Upper lobe of left lung (tissue), 6 donors: ENCODE measurements at regions not wholly inside any gene's neighbourhood (a gene's known extent, or its start where the extent isn't known, plus 50 kb on each side); places are given as distances from the start of the nearest gene placed in this dataset.

Source experiments
- ATAC-seq, 2 donors: fragments of 200-7000 bp; cut with Tn5 transposase; one replicate each; pipeline ENCODE4 v1.9.1; 2022; ENCODE audit warnings: mild to moderate bottlenecking in 2 of 2, moderate library complexity in 2 of 2; ENCODE audit not compliant: low FRiP score in 2 of 2
- DNase-seq, 2 donors: peaks; one replicate each; pipeline ENCODE4 v3.0.0-alpha.2; 2019 to 2020
- H3K27ac ChIP-seq, 4 donors: fragments of 200-600 bp; sonication (generic); one replicate each; pipeline ENCODE4 v1.5.1; 2016 to 2019
- H3K27me3 ChIP-seq, 4 donors: fragments of 200-600 bp; sonication (generic); one replicate each; pipeline ENCODE4 v1.5.1; 2017 to 2019
- H3K36me3 ChIP-seq, 4 donors: fragments of 200-600 bp; sonication (generic); one replicate each; pipeline ENCODE4 v1.5.1; 2016 to 2019
- H3K4me1 ChIP-seq, 4 donors: fragments of 200-600 bp; sonication (generic); one replicate each; pipeline ENCODE4 v1.5.1; 2018 to 2019
- H3K4me3 ChIP-seq, 4 donors: fragments of 200-600 bp; sonication (generic); one replicate each; pipeline ENCODE4 v1.5.1; 2017 to 2019; ENCODE audit warnings: mild to moderate bottlenecking in 2 of 4, moderate library complexity in 1 of 4
- H3K9me3 ChIP-seq, 4 donors: fragments of 200-600 bp; sonication (generic); one replicate each; pipeline ENCODE4 v1.5.1; 2018 to 2019
- CTCF ChIP-seq, 6 experiments: fragments of 450-650 bp in 4 of 6; fragments of 200-600 bp in 2 of 6; sonication (generic) in 2 of 6; IDR thresholded peaks; one replicate each; pipeline ENCODE4 v1.5.1; 2016 to 2019; ENCODE audit warnings: antibody characterized with exemption in 6 of 6
- EP300 ChIP-seq, 4 donors: sonication (generic); formaldehyde crosslinking; IDR thresholded peaks; one replicate each; pipeline ENCODE4 v1.5.1; 2017; ENCODE audit warnings: antibody characterized with exemption in 4 of 4, control low read depth in 2 of 4
- POLR2A ChIP-seq, 4 donors: fragments of 450-650 bp; IDR thresholded peaks; one replicate each; pipeline ENCODE4 v1.5.1; 2016 to 2017; ENCODE audit warnings: antibody characterized with exemption in 4 of 4, mild to moderate bottlenecking in 2 of 4
- POLR2AphosphoS5 ChIP-seq, 2 donors: sonication (generic); formaldehyde crosslinking; IDR thresholded peaks; one replicate each; pipeline ENCODE4 v1.5.1; 2017; ENCODE audit warnings: antibody characterized with exemption in 2 of 2
- WGBS, 2 donors: methylation state at CpG; one replicate each; pipeline ENCODE4 v1.1.5; 2017 to 2018; 5-methylcytosine and 5-hydroxymethylcytosine counted together
- donor health status: DM: no; HTN: no; CAD: no; lungs with moderate emphysema.
- donor health status: DM: no; HTN: yes; CAD: no; lungs with severe emphysema.

GRCh38 chr12:113571713-113572112 lies 100.0 kb upstream of the LHX5 start:
- no peak for DNase-seq

GRCh38 chr12:113569806-113570205 lies 98.1 kb upstream of the LHX5 start:
- WGBS, 2 donors: 56 to 60% methylated on average over 12 to 16 of the region's 17 CpGs
- no peaks in the 10 kb centered on the region for H3K9me3 ChIP-seq
- no peak overlapping the region for H3K4me3 ChIP-seq
- TF ChIP-seq EP300 (IDR thresholded peaks at IDR 0.05) (no peak), CTCF (IDR thresholded peaks at IDR 0.05) (no peak), POLR2AphosphoS5 (IDR thresholded peaks at IDR 0.05) (no peak), POLR2A (IDR thresholded peaks at IDR 0.05) (no peak)
- ATAC-seq: no peak
- H3K36me3 ChIP-seq: no peaks in the 10 kb centered on the region
- H3K4me1 ChIP-seq: no peaks in the 10 kb centered on the region
- H3K27me3 ChIP-seq: no peaks in the 10 kb centered on the region
- DNase-seq: peak in 1 of 2 donors; percentile 56
- no peak overlapping the region for H3K27ac ChIP-seq

More at GRCh38 chr12:113571713-113572112, 100.0 kb upstream of the LHX5 start:
- no peaks in the 10 kb centered on the region for H3K9me3 ChIP-seq
- no peaks in the 10 kb centered on the region for H3K4me1 ChIP-seq
- no peak overlapping the region for H3K4me3 ChIP-seq
- no peak for TF ChIP-seq EP300 (IDR thresholded peaks at IDR 0.05)
- TF ChIP-seq POLR2A (IDR thresholded peaks at IDR 0.05): no peak
- TF ChIP-seq CTCF (IDR thresholded peaks at IDR 0.05): no peak
- no peak for TF ChIP-seq POLR2AphosphoS5 (IDR thresholded peaks at IDR 0.05)
- WGBS, 2 donors: 67 to 73% methylated on average over 3 of the region's 3 CpGs
- no peaks in the 10 kb centered on the region for H3K36me3 ChIP-seq
- ATAC-seq: no peak
- no peaks in the 10 kb centered on the region for H3K27me3 ChIP-seq
- no peak overlapping the region for H3K27ac ChIP-seq

GRCh38 chr12:113568021-113568420 lies 96.3 kb upstream of the LHX5 start:
- TF ChIP-seq POLR2A (IDR thresholded peaks at IDR 0.05): no peak
- no peak overlapping the region for H3K27ac ChIP-seq
- H3K4me3 ChIP-seq: no peak overlapping the region
- H3K36me3 ChIP-seq: no peaks in the 10 kb centered on the region
- H3K9me3 ChIP-seq: no peaks in the 10 kb centered on the region
- no peak for DNase-seq
- H3K27me3 ChIP-seq: no peaks in the 10 kb centered on the region
- H3K4me1 ChIP-seq: no peaks in the 10 kb centered on the region
- peak in 1 of 2 donors; percentile 5 for ATAC-seq
- WGBS, 2 donors: 85 to 94% methylated on average over 2 of the region's 2 CpGs

GRCh38 chr12:113565368-113565767 lies 93.7 kb upstream of the LHX5 start:
- 12 to 23% methylated on average over 8 of the region's 8 CpGs for WGBS, 2 donors
- no peaks in the 10 kb centered on the region for H3K4me1 ChIP-seq
- H3K27me3 ChIP-seq: no peaks in the 10 kb centered on the region
- no peak for DNase-seq
- TF ChIP-seq CTCF (IDR thresholded peaks at IDR 0.05) (no peak), POLR2AphosphoS5 (IDR thresholded peaks at IDR 0.05) (no peak), POLR2A (IDR thresholded peaks at IDR 0.05) (no peak), EP300 (IDR thresholded peaks at IDR 0.05) (no peak)
- no peaks in the 10 kb centered on the region for H3K36me3 ChIP-seq
- ATAC-seq: no peak
- H3K4me3 ChIP-seq: no peak overlapping the region
- no peaks in the 10 kb centered on the region for H3K9me3 ChIP-seq
- no peak overlapping the region for H3K27ac ChIP-seq

GRCh38 chr12:113561068-113561780 lies 89.6 kb upstream of the LHX5 start:
- no peak overlapping the region for H3K4me3 ChIP-seq
- H3K27ac ChIP-seq: no peak overlapping the region
- TF ChIP-seq EP300 (IDR thresholded peaks at IDR 0.05): no peak
- no peak for TF ChIP-seq POLR2A (IDR thresholded peaks at IDR 0.05)
- TF ChIP-seq POLR2AphosphoS5 (IDR thresholded peaks at IDR 0.05): no peak
- no peak for TF ChIP-seq CTCF (IDR thresholded peaks at IDR 0.05)
- no peaks in the 10 kb centered on the region for H3K9me3 ChIP-seq
- H3K27me3 ChIP-seq: no peaks in the 10 kb centered on the region
- 62 to 65% methylated on average over 8 to 18 of the region's 18 CpGs for WGBS, 2 donors
- DNase-seq (no peak), ATAC-seq (no peak)
- no peaks in the 10 kb centered on the region for H3K4me1 ChIP-seq
- H3K36me3 ChIP-seq: no peaks in the 10 kb centered on the region
